ENCODE measurements at regions not wholly inside any gene's neighbourhood (a gene's known extent, or its start where the extent isn't known, plus 50 kb on each side); places are given as distances from the start of the nearest gene placed in this dataset.
"Not testable (repeated sequence)": the region's sequence is repeated elsewhere in the genome, so short reads cannot be mapped to it uniquely, and the experiment has no call there.

DNA sequence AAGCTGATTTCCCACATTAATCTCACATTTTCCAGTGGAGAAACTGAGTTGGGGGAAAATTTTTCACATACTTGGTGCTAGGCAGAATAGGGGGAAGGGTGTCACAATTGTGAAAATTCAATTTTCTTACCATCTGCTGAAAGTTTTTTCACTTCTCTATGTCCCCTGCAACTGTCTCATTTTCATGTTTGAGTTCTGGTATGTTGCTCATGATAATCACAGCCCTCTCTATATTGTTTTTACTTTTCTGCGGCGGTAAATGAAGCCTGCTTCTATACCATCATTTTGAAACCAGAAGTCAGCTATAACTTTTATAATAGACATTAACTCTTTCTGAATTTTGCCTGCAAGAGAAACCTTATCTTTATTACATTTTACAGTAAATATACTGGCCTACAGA is 1664.5 kb downstream of the EFNA5 start:
- Histone ChIP-seq H3K27ac (no peak overlapping the region), H3K27me3 (no peaks in the 10 kb centered on the region), H3K36me3 (no peaks in the 10 kb centered on the region), H3K4me1 (no peaks in the 10 kb centered on the region), H3K4me3 (no peak overlapping the region), H3K9me3 (no peaks in the 10 kb centered on the region)
- in situ Hi-C loops (cut with MboI; ENCODE audit: low sequenced_read_pairs in 4 of 4) = no loop called here
- DNase-seq (no peak), ATAC-seq (no peak)
- intact Hi-C loops (cut with DNase I; ENCODE audit: low total_unique reads) = no loop called here
- TF ChIP-seq, protein P1, sequence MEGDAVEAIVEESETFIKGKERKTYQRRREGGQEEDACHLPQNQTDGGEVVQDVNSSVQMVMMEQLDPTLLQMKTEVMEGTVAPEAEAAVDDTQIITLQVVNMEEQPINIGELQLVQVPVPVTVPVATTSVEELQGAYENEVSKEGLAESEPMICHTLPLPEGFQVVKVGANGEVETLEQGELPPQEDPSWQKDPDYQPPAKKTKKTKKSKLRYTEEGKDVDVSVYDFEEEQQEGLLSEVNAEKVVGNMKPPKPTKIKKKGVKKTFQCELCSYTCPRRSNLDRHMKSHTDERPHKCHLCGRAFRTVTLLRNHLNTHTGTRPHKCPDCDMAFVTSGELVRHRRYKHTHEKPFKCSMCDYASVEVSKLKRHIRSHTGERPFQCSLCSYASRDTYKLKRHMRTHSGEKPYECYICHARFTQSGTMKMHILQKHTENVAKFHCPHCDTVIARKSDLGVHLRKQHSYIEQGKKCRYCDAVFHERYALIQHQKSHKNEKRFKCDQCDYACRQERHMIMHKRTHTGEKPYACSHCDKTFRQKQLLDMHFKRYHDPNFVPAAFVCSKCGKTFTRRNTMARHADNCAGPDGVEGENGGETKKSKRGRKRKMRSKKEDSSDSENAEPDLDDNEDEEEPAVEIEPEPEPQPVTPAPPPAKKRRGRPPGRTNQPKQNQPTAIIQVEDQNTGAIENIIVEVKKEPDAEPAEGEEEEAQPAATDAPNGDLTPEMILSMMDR (IDR thresholded peaks at IDR 0.05 in 4 of 5, conservative IDR thresholded peaks at IDR 0.05 in 1 of 5) = no peak

DNA sequence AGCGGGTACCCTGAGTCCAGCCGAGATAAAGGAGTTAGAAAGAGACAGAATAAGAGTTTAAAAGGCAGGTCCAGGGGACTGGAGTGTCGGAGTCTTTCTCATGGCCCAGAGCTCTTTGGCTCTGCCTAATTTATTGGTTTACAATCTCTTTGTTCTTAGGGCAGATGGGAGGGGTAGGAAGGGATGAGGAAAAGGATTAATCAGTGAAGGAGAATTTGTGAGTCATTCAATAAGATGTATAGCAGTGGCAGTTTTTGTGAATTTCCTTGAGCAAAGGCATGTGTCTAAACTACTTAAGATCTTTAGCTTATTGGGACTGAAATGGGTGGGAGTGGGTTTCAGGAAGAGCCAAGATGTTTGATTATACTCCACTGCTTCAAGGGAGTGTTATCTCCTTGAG is 1671.7 kb downstream of the EFNA5 start:
- H3K27me3 ChIP-seq; in situ Hi-C loops (cut with MboI; ENCODE audit: low sequenced_read_pairs in 4 of 4); H3K36me3 ChIP-seq; H3K9me3 ChIP-seq; intact Hi-C loops (cut with DNase I; ENCODE audit: low total_unique reads); DNase-seq; H3K4me1 ChIP-seq; ATAC-seq; H3K4me3 ChIP-seq; H3K27ac ChIP-seq: not testable (repeated sequence)

DNA sequence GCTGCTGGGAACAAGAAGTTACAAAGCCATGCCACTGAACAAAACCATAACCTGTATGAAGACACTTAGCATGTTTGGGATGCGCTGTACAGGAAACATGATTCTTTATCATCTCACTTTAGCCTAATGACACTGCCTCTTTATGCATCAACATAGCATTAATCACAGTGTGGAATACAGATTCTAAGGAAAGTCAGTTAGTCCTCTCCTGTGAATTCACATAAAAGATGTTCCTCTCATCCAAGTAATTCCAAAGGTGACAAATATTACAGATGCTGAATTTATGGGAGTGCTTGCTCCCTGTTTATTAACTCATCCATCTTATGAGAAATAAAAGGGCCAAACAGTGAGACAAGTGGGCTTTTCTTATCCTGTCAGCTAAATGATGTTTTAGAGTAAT is 1677.7 kb downstream of the EFNA5 start:
- DNase-seq (no peak), ATAC-seq (no peak)
- Histone ChIP-seq H3K36me3 (no peaks in the 10 kb centered on the region), H3K9me3 (no peaks in the 10 kb centered on the region), H3K4me3 (no peak overlapping the region), H3K27me3 (no peaks in the 10 kb centered on the region), H3K27ac (no peak overlapping the region), H3K4me1 (no peaks in the 10 kb centered on the region)
- intact Hi-C loops (cut with DNase I; ENCODE audit: low total_unique reads) (no loop called here), in situ Hi-C loops (cut with MboI; ENCODE audit: low sequenced_read_pairs in 4 of 4) (no loop called here)
- TF ChIP-seq, protein P1 (IDR thresholded peaks at IDR 0.05 in 4 of 5, conservative IDR thresholded peaks at IDR 0.05 in 1 of 5) = no peak
- TF ChIP-seq POLR2A (IDR thresholded peaks at IDR 0.05) = no peak

DNA sequence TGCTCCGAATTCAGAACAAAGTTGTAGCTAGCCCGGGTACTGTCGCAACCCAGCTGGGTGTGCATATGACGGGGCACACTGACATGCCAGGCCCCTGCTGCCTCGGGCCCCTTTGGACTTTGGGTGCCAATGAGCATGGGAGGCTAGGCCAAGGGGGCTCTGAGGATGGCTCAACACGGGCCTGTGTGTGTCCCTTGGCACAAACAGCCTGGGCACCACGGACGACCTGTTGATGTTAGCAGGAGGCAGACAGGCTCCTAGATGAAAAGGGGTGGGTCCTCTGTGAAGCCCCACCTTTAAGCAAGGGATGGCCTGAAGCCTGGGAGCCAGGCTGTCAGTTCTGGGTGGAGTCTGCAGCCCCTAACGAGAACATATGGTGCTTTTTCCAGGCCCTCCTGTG is 1688.2 kb downstream of the EFNA5 start:
- Histone ChIP-seq H3K9me3 (no peaks in the 10 kb centered on the region), H3K27ac (no peak overlapping the region), H3K36me3 (no peaks in the 10 kb centered on the region), H3K4me3 (no peak overlapping the region), H3K27me3 (no peaks in the 10 kb centered on the region), H3K4me1 (no peaks in the 10 kb centered on the region)
- TF ChIP-seq, protein P1 (IDR thresholded peaks at IDR 0.05 in 4 of 5, conservative IDR thresholded peaks at IDR 0.05 in 1 of 5) = no peak
- TF ChIP-seq POLR2A (IDR thresholded peaks at IDR 0.05) = no peak
- in situ Hi-C loops (cut with MboI; ENCODE audit: low sequenced_read_pairs in 4 of 4) (no loop called here), intact Hi-C loops (cut with DNase I; ENCODE audit: low total_unique reads) (no loop called here)
- DNase-seq (no peak), ATAC-seq (no peak)

DNA sequence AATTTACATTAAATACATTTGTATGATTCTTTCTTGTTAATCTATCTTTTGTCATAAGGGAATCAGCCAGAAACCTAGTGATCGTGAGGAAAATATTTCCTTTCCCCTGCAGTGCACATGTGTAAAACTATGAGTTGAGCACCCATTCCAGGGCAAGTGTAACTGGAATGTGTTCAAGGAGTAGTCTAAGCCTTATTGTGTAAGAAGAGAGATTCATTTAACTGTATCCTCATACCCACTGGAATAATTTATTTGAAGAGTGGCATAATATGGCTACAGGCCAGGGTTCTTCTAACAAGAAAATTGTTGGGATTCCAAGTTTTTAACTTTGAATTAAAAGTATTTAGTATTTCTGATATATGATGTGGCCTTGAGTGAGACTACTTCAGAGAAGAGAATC is 1692.7 kb downstream of the EFNA5 start:
- intact Hi-C loops (cut with DNase I; ENCODE audit: low total_unique reads) = no loop called here
- no peak for ATAC-seq
- H3K4me1 ChIP-seq = no peaks in the 10 kb centered on the region
- H3K27me3 ChIP-seq = no peaks in the 10 kb centered on the region
- no peaks in the 10 kb centered on the region for H3K36me3 ChIP-seq
- no peaks in the 10 kb centered on the region for H3K9me3 ChIP-seq
- no peak overlapping the region for H3K27ac ChIP-seq
- no peak for TF ChIP-seq POLR2A (IDR thresholded peaks at IDR 0.05)
- TF ChIP-seq, protein P1 (IDR thresholded peaks at IDR 0.05 in 4 of 5, conservative IDR thresholded peaks at IDR 0.05 in 1 of 5) = no peak
- DNase-seq = no peak
- in situ Hi-C loops (cut with MboI; ENCODE audit: low sequenced_read_pairs in 4 of 4) = no loop called here
- H3K4me3 ChIP-seq = no peak overlapping the region
